Ovary (tissue), 7 donors: ENCODE measurements at regions not wholly inside any gene's neighbourhood (a gene's known extent, or its start where the extent isn't known, plus 50 kb on each side); places are given as distances from the start of the nearest gene placed in this dataset.
"Not testable (repeated sequence)": the region's sequence is repeated elsewhere in the genome, so short reads cannot be mapped to it uniquely, and the experiment has no call there.

Experiments used
- DNase-seq, 5 donors: peaks; one replicate each; pipeline ENCODE4 v3.0.0-alpha.2; 2019 to 2020
- H3K27ac ChIP-seq, 2 donors: fragments of 200-600 bp; one replicate each; pipeline versions ENCODE4 v1.5.1 to v1.8.0; 2019 to 2022
- H3K27me3 ChIP-seq: fragments of 200-600 bp; one replicate; pipeline ENCODE4 v1.8.0; 2022
- H3K36me3 ChIP-seq: fragments of 200-600 bp; sonication (generic); one replicate; pipeline ENCODE4 v1.5.1; 2019
- H3K4me1 ChIP-seq: one replicate; pipeline ENCODE4 v1.8.1; 2013; ENCODE audit warnings: mild to moderate bottlenecking, moderate library complexity; ENCODE audit not compliant: insufficient read depth
- H3K4me3 ChIP-seq: fragments of 200-600 bp; sonication (generic); one replicate; pipeline ENCODE4 v1.5.1; 2017
- H3K9me3 ChIP-seq, 2 donors: fragments of 200-600 bp in 1 of 2; sonication (generic) in 1 of 2; one replicate each; pipeline versions ENCODE4 v1.5.1 to v1.8.1; 2013 to 2019; ENCODE audit warnings: mild to moderate bottlenecking in 1 of 2, moderate library complexity in 1 of 2
- EP300 ChIP-seq: sonication (generic); formaldehyde crosslinking; IDR thresholded peaks from one replicate; pipeline ENCODE4 v1.6.1; 2017; ENCODE audit warnings: antibody characterized with exemption
- POLR2A ChIP-seq: fragments of 450-650 bp; IDR thresholded peaks from one replicate; pipeline ENCODE4 v1.6.1; 2017; ENCODE audit warnings: antibody characterized with exemption, mild to moderate bottlenecking, moderate library complexity
- WGBS, 3 donors: extraction: QIAGEN DNeasy Blood & Tissue Kit in 1 of 3; methylation state at CpG; one replicate each; pipeline versions ENCODE4 v1.1.5 to v1.1.7; 2013 to 2017; 5-methylcytosine and 5-hydroxymethylcytosine counted together
- intact Hi-C, 4 donors: fragments of 100-400 bp; cut with DNase I; formaldehyde crosslinking; loops; one replicate each; pipeline versions ENCODE4 v1.11.0 to v1.15.1; 2022 to 2023
- TF ChIP-seq, protein P1 (sequence below), 3 donors: fragments of 450-650 bp in 2 of 3; fragments of 200-600 bp in 1 of 3; IDR thresholded peaks; one replicate each; pipeline versions ENCODE4 v1.5.1 to v1.8.0; 2016 to 2022; ENCODE audit warnings: antibody characterized with exemption in 3 of 3, mild to moderate bottlenecking in 1 of 3
- donor health status: DM: no; HTN: no; CAD: no; lungs with moderate emphysema.
- donor health status: DM: no; HTN: no; CAD: no.
- donor health status: Bipolar disorder and iron deficiency.
- donor health status: DM: no; HTN: no; CAD: no.
- donor health status: DM: yes; HTN: yes; CAD: no.

DNA sequence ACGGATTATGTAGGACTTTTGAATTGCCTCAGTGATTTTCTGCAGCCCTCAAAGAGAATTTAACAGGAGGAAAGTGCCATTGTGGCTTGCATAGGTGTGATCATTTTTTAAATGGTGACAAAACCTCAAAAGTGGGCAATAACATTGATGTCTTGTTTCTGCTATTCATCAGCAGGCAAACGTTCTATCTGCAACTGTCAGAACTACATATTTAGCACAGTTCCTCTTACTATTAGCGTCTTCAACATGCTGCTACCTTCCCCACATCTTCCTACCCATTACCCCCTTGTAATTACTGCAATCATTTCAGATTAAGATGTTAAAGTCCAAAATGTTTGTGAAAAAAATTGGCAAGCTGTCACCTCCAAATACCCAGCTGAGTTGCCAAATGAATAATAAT is 254.6 kb downstream of the SMARCA2 start:
- Histone ChIP-seq H3K36me3 (no peaks in the 10 kb centered on the region), H3K9me3 (no peaks in the 10 kb centered on the region), H3K4me1 (peaks cover 7% of the 10 kb centered on the region), H3K27me3 (no peaks in the 10 kb centered on the region), H3K4me3 (no peak overlapping the region), H3K27ac (no peak overlapping the region)
- 39 to 67% (median 65%) methylated on average over 3 of the region's 3 CpGs for WGBS, 3 donors
- DNase-seq, result no peak
- TF ChIP-seq EP300, result no peak
- intact Hi-C loops, result loop anchor here in 1 of 4 donors (10.0 kb wide), 1 partner anchor 155 kb away; no protein-coding TSS in a partner anchor

DNA sequence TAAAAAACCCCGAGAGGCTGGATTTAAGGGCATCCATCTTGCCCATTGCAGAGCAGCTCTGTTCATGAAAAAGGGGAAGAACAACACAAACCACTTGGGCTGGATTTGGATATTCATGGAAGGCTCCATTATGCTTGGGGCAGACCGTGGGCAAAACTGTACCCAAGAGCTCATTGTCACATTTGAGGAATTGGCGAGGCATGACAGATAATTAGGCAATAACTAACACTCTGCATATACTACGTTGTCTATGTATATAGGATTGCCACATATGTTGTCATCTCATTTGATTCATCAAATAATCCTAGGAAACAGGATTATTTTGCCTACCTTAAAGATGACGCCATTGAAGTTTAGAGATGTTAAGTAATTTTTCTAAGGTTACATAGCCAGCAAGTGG is 255.4 kb downstream of the SMARCA2 start:
- H3K4me3 ChIP-seq, result no peak overlapping the region
- TF ChIP-seq EP300 (no peak), POLR2A (no peak)
- TF ChIP-seq, protein P1, sequence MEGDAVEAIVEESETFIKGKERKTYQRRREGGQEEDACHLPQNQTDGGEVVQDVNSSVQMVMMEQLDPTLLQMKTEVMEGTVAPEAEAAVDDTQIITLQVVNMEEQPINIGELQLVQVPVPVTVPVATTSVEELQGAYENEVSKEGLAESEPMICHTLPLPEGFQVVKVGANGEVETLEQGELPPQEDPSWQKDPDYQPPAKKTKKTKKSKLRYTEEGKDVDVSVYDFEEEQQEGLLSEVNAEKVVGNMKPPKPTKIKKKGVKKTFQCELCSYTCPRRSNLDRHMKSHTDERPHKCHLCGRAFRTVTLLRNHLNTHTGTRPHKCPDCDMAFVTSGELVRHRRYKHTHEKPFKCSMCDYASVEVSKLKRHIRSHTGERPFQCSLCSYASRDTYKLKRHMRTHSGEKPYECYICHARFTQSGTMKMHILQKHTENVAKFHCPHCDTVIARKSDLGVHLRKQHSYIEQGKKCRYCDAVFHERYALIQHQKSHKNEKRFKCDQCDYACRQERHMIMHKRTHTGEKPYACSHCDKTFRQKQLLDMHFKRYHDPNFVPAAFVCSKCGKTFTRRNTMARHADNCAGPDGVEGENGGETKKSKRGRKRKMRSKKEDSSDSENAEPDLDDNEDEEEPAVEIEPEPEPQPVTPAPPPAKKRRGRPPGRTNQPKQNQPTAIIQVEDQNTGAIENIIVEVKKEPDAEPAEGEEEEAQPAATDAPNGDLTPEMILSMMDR (IDR thresholded peaks at IDR 0.05), result no peak
- peaks cover 7% of the 10 kb centered on the region for H3K4me1 ChIP-seq
- no peaks in the 10 kb centered on the region for H3K36me3 ChIP-seq
- H3K27me3 ChIP-seq, result no peaks in the 10 kb centered on the region
- H3K9me3 ChIP-seq, result no peaks in the 10 kb centered on the region
- 97 to 98% (median 98%) methylated on average over 5 of the region's 5 CpGs for WGBS, 3 donors
- DNase-seq, result no peak
- intact Hi-C loops, result no loop called here
- no peak overlapping the region for H3K27ac ChIP-seq

DNA sequence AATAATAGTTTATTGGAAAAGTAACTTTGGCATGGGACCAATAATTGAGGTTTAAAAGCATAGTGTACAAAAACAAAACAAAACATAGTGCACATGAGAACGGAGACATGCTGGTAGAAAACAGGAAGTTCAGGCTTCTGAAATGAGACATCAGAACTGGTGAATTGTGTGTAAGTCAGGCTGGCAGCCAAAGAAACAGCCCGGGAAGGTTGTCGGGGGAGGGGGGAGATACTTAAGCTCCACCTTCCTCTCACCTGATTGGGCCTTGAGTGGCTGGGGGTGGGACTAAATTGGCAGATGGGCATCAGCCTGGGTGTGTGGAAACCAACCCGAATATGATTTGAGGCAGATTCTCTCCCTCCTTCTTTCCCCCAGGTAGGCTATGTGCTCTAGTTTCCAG is 256.3 kb downstream of the SMARCA2 start:
- 23 to 34% (median 28%) methylated on average over 4 of the region's 4 CpGs for whole genome bisulfite sequencing, 3 donors
- intact Hi-C loops, result no loop called here
- peak; percentile 45 to 66 (median 51) for DNase-seq
- H3K36me3 ChIP-seq, result no peaks in the 10 kb centered on the region
- no peak overlapping the region for H3K27ac ChIP-seq
- H3K4me3 ChIP-seq, result no peak overlapping the region
- TF ChIP-seq POLR2A (no peak), EP300 (no peak)
- TF ChIP-seq, protein P1 (IDR thresholded peaks at IDR 0.05), result no peak
- peaks cover 7% of the 10 kb centered on the region for H3K4me1 ChIP-seq
- no peaks in the 10 kb centered on the region for H3K9me3 ChIP-seq
- H3K27me3 ChIP-seq, result no peaks in the 10 kb centered on the region

DNA sequence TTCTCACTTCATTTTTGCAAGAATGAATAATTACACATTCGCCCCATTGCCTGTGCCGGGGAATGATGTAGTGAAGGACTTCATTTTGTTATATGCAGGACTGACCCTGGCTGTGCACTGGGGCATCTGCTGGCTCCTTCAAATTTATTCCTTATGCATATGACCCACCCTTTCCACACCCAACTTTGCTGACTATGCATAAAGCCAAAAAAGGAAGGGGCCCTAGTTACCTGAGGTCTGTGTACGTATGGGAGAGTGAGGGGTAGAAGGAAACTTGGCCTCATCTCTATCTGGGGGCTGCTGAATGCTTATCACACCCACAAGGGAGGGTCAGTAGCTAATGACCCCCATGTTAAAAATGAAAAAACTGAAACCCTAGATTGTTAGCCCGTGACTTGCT is 259.6 kb downstream of the SMARCA2 start:
- H3K9me3 ChIP-seq, result no peaks in the 10 kb centered on the region
- WGBS, 3 donors, result 72 to 96% (median 89%) methylated on average over 4 of the region's 4 CpGs
- H3K36me3 ChIP-seq, result no peaks in the 10 kb centered on the region
- no peak overlapping the region for H3K27ac ChIP-seq
- DNase-seq, result no peak
- H3K27me3 ChIP-seq, result no peaks in the 10 kb centered on the region
- intact Hi-C loops, result no loop called here
- TF ChIP-seq EP300 (no peak), POLR2A (no peak)
- TF ChIP-seq, protein P1 (IDR thresholded peaks at IDR 0.05), result no peak
- H3K4me3 ChIP-seq, result no peak overlapping the region
- peaks cover 3% of the 10 kb centered on the region for H3K4me1 ChIP-seq

DNA sequence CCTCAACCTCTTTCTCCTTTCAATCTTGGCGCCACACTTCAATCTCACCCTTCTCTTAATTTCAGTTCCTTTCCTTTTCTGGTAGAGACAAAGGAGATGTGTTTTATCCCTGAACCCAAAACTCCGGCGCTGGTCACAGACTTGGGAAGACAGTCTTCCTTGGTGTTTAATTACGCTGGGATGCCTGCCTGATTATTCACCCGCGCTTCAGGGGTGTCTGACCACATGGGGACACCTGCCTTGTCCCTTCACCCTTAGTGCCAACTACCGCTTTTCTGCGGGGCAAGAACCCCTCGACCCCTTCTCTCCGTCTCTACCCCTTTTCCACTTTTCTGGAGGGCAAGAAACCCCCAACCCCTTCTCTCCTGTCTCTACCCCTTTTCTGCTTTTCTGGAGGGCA is 261.1 kb downstream of the SMARCA2 start:
- no peaks in the 10 kb centered on the region for H3K27me3 ChIP-seq
- H3K36me3 ChIP-seq, result no peaks in the 10 kb centered on the region
- intact Hi-C loops, result no loop called here
- WGBS, 3 donors, result 94 to 98% (median 95%) methylated on average over 10 of the region's 10 CpGs
- no peak for DNase-seq
- no peaks in the 10 kb centered on the region for H3K9me3 ChIP-seq
- peaks cover 3% of the 10 kb centered on the region for H3K4me1 ChIP-seq
- H3K27ac ChIP-seq, result no peak overlapping the region
- TF ChIP-seq POLR2A (no peak), EP300 (no peak)
- TF ChIP-seq, protein P1 (IDR thresholded peaks at IDR 0.05), result no peak
- no peak overlapping the region for H3K4me3 ChIP-seq

DNA sequence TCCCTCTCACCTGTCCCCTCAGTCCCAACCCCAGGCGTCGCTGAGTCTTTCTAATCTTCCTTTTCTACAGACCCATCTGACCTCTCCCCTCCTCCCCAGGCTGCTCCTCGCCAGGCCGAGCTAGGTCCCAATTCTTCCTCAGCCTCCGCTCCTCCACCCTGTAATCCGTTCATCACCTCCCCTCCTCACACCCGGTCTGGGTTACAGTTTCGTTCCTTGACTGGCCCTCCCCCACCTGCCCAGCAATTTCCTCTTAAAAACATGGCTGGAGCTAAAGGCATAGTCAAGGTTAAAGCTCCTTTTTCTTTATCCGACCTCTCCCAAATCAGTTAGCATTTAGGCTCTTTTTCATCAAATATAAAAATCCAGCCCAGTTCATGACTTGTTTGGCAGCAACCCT is 262.0 kb downstream of the SMARCA2 start:
- DNase-seq, H3K36me3 ChIP-seq, H3K4me3 ChIP-seq, H3K9me3 ChIP-seq, H3K27me3 ChIP-seq, intact Hi-C loops, H3K4me1 ChIP-seq, H3K27ac ChIP-seq: not testable (repeated sequence)
- WGBS, 3 donors, result 74 to 87% (median 84%) methylated on average over 9 of the region's 9 CpGs

DNA sequence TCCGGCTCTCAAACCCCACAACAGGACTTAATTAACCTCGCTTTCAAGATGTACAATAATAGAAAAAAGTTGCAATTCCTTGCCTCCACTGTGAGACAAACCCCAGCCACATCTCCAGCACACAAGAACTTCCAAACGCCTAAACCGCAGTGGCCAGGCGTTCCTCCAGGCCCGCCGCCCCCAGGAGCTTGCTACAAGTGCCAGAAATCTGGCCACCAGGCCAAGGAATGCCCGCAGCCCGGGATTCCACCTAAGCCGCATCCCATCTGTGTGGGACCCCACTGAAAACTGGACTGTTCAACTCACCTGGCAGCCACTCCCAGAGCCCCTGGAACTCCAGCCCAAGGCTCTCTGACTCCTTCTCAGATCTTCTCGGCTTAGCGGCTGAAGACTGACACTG is 262.5 kb downstream of the SMARCA2 start:
- H3K36me3 ChIP-seq, H3K27ac ChIP-seq, DNase-seq, H3K4me1 ChIP-seq, H3K4me3 ChIP-seq, H3K9me3 ChIP-seq, H3K27me3 ChIP-seq, intact Hi-C loops: not testable (repeated sequence)
- 93 to 97% (median 96%) methylated on average over 12 of the region's 12 CpGs for WGBS, 3 donors

DNA sequence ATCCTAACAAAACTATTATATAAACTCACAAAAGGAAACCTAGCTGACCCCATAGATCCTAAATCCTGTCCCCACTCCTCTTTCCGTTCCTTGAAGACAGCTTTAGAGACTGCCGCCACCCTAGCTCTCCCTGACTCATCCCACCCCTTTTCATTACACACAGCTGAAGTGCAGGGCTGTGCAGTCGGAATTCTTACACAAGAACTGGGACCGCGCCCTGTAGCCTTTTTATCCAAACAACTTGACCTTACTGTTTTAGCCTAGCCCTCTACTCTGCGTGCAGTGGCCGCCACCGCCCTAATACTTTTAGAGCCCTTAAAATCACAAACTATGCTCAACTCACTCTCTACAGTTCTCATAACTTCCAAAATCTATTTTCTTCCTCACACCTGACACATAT is 264.0 kb downstream of the SMARCA2 start:
- H3K27me3 ChIP-seq, H3K4me1 ChIP-seq, DNase-seq, H3K4me3 ChIP-seq, H3K36me3 ChIP-seq, H3K9me3 ChIP-seq, intact Hi-C loops, H3K27ac ChIP-seq: not testable (repeated sequence)
- 93 to 94% (median 94%) methylated on average over 8 of the region's 8 CpGs for WGBS, 3 donors
